MM.1S (cell line): ENCODE measurements at regions not wholly inside any gene's neighbourhood (a gene's known extent, or its start where the extent isn't known, plus 50 kb on each side); places are given as distances from the start of the nearest gene placed in this dataset.
"Not testable (repeated sequence)": the region's sequence is repeated elsewhere in the genome, so short reads cannot be mapped to it uniquely, and the experiment has no call there.

Experiments
- EZH2 ChIP-seq: fragments of 300-600 bp; sonication (generic); optimal IDR thresholded peaks from 2 replicates; pipeline ENCODE3; 2017; ENCODE audit warnings: low read depth, mild to moderate bottlenecking, antibody characterized with exemption, low read length, mixed read lengths
- EZH2phosphoT487 ChIP-seq: fragments of 300-600 bp; sonication (generic); IDR thresholded peaks from 2 replicates; pipeline ENCODE4 v1.6.1; 2018; ENCODE audit warnings: antibody characterized with exemption, low read length
- TF ChIP-seq, protein P1 (sequence below): fragments of 300-600 bp; sonication (generic); IDR thresholded peaks from 2 replicates; pipeline ENCODE4 v1.5.1; 2016; ENCODE audit warnings: antibody characterized with exemption, low read length, mixed read lengths

DNA sequence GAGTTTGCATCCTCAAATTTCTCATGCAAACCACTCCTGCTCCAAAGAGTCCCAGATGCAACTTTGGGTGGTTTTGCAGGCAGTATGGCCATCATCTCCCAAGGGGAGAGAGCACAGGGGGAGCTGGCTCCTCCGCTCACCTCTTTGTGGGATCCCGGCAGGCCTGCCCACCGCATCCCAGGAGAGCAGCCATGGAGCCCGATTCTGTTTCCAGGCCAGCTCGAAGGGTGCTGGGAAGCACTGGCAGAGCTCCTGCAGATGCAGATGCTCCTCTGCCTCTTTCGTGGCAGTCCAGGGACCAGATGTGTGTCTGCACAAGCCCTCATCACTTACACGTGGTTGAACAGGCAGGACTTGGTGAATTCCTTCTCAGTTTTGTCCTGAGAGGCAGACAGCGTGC, 239.3 kb upstream of the SGCG start:
- TF ChIP-seq, protein P1, sequence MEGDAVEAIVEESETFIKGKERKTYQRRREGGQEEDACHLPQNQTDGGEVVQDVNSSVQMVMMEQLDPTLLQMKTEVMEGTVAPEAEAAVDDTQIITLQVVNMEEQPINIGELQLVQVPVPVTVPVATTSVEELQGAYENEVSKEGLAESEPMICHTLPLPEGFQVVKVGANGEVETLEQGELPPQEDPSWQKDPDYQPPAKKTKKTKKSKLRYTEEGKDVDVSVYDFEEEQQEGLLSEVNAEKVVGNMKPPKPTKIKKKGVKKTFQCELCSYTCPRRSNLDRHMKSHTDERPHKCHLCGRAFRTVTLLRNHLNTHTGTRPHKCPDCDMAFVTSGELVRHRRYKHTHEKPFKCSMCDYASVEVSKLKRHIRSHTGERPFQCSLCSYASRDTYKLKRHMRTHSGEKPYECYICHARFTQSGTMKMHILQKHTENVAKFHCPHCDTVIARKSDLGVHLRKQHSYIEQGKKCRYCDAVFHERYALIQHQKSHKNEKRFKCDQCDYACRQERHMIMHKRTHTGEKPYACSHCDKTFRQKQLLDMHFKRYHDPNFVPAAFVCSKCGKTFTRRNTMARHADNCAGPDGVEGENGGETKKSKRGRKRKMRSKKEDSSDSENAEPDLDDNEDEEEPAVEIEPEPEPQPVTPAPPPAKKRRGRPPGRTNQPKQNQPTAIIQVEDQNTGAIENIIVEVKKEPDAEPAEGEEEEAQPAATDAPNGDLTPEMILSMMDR: not testable (repeated sequence)
- TF ChIP-seq EZH2, EZH2phosphoT487: not testable (repeated sequence)
